HG02943 (cell line): ENCODE measurements at regions not wholly inside any gene's neighbourhood (a gene's known extent, or its start where the extent isn't known, plus 50 kb on each side); places are given as distances from the start of the nearest gene placed in this dataset.
A peak's percentile ranks its signal among the peaks of the same experiment; 100 is the strongest.
"Not testable (repeated sequence)": the region's sequence is repeated elsewhere in the genome, so short reads cannot be mapped to it uniquely, and the experiment has no call there.

Source experiments
- ATAC-seq: cut with Tn5 transposase; IDR thresholded peaks from one replicate; pipeline ENCODE4 v1.9.1; 2021; ENCODE audit warnings: mild to moderate bottlenecking, low read depth, moderate library complexity; ENCODE audit not compliant: unreplicated experiment

DNA sequence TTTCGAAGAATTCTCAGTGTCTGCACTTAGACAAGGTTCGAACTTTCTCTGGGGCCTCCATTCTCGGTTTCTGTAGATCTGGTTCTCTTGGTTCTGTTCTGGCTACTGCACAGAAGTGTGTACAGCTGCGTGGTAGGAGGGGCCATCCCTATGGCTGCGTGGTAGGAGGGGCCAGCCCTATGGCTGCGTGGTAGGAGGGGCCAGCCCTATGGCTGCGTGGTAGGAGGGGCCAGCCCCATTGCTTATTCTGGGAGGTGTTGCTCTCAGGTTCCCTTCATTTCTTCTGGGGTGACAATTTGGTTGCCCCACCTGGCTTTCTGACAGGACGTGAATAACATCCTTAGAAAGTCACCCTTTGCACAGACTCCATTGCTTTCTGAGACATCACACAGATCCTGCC, 65.2 kb upstream of the CHST15 start:
- ATAC-seq: no peak

DNA sequence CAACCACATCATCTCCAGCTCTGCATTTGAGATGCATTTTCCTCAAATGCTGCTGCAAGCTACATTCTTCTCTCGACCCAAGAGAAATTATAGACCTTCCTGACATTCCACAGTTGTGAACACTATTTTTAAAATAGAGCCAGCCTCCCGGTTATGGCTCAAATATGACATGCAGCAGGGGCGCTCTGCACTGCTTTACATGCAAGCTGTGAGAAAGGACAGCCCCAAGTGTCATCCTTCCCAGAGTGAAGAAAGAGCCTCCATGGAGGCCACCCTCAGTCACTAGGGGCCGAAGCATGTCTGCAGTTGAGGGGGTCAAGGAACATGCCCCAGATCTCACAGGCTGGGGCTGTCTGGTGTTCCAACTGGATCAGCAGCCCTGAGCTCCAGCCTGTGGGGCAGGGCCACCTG, 63.9 kb upstream of the CHST15 start:
- no peak for ATAC-seq

DNA sequence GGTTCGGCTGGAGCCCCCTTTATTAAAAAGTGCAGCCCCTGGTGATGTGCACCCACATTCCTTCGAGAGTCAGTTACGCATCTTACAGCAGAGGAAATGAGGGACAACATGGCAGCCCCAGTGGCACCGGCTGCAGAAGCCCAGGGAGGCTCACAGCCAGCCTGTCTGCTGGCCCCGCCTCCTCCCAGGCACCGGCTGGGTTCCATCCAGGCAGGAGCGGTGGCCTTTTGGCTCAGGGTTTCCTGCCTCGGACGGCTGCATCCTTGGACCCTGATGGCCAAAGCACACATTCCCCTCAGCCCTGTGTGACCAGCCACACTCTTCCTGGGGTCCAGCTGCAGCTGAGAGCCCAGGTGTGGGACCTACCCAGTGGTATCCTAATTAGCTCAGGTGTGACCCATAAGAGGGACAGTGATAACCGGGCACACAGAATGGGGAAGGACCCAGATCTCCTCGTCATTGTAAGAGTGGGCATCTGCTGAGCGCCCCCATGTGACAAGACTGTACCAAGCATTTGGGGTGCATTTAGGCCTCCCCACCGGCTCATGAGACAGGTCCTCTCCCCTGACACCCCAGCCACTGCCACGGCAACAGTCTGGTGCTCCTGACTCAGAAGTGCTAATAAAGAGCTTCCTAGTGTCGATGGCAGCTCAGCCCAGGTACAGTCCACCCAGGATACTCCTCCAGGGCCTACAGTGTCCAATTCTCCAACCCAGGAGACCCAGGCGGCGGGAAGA, 63.3 kb upstream of the CHST15 start:
- no peak for ATAC-seq

DNA sequence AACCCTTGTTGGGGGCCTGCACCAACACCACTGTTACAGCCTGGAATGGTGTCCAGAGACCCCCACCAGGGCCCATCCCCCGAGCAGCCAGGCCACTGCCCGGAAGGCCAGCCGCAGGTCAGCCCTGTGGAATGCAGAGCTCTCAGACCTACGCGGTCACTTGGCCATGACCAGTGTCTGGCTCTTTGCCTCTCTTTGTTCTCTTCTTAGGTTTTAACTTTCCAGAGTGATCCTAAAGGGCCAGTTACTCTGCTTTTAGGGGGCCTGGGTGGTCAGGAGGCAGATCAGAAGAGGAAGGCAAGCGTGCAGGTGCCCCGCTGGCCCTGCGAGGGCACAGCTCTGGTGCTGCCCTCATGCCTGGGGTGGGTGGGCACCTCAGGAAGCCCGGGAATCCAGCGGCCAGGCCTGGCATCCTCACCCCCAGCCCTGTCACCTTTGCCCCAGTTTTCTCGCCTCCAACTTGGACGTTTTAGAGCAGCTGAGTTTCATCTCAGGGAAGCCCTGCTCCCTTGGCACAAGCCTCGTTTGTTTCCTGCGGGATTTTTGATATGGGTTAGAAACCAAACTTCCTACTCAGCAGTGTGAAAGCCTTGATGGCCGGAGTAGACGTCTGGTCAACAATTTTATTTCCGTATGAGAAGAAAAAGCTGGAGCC, 62.5 kb upstream of the CHST15 start:
- ATAC-seq: no peak

DNA sequence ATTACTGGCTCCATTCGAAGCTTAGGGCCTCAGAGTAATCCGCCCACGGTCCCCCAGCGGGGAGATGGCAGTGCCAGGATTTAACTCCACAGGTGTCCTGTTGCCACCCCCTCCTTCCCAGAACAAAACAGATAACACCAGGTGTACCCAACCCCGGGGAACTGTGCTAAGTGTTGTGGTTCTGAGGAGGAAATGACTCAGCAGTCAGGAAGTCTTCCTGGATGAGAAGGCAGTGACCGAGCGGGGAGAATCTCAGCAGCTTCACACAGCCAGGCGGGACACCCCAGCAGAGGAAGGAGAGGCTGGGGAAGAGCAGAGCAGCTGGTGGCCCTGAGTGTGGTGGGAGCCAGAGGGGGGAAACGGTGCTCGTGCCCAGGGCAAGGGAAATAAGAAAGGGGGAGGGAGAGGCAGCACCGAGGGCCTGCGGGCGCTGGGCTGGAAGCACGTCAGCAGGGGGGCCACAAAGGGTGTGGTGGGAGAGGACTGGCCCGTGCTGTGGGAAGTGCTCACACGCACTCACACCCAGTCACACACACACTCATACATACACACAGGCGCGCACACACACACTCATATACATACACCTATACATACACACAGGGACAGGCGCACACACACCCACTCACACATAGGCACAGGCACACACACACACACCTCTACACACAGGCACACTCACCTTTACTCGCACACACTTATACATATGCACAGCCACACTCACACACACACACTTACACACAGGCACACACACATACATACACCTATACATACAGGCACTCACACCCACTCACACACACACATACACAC, 59.8 kb upstream of the CHST15 start:
- ATAC-seq: peak; percentile 71

DNA sequence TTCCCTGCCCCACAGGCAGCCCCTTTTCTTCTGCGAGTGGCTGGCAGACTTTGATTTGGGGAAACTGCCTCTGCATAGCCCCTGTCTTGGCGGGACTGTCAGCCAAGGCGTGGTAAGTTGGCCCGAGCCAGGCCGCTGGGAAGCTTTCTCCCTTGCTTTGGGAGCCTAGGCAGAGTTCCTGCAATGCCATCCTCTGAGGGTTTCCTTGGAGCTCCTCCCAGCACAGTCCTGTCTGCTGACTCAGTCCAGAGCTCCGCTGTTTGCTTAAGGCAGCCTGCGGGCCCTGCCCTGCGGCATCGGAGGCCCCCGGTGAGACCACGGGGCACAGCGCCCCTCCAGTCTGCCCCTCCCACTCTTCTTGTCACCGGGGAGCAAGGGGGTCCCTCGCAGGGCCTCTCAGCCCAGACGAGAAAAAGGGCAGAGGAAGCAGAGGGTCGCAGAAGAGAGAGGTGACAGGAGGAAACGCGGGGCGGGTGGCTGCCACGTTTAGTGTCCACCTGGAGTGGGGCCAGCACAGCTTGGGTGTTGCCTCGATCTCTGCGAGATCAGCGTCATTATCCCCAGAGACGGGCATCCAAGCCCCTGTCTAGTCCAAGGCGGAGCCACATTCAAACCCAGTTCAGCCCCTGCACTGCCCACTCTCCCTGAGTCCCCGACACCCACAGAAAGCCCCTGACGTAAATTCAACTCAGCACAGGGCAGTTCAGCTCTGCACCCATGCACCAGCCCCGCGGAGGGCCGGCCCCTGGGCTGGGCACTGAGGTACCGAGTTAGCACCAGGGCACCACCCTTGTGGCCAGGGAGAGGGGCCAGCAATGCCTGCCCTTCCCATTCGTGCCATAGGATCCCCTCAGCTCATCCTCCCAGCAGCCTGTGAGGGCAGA, 59.0 kb upstream of the CHST15 start:
- ATAC-seq: no peak

DNA sequence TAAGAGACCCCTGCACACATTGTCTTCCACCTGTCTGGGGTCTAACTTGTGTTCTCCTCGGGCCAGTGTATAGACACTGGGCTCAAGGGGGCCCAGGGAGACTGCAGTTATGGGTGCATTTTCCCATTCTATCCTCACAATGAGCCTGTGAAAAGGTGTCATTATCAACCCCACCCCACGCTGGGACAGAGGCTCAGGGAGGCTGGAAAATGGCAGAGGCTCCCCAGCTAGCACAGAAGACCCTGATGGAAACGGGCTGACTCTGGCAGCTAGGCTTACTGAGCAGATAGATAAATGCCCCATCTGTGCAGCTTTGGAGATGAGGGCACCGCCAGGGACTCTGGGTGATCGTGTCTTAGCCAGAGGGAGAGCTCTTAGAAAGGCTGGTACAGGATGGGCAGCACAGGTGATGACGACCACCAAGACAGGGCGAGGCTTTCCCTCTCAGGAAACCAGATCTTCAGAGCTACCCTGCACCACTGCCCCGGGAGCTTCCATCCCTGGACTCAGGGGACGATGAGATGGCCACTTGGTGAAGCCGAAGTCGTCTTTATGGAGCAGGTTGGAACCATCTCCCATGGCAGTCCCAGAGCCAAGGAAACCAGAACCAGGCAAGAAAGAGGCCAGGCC, 58.2 kb upstream of the CHST15 start:
- ATAC-seq: no peak

DNA sequence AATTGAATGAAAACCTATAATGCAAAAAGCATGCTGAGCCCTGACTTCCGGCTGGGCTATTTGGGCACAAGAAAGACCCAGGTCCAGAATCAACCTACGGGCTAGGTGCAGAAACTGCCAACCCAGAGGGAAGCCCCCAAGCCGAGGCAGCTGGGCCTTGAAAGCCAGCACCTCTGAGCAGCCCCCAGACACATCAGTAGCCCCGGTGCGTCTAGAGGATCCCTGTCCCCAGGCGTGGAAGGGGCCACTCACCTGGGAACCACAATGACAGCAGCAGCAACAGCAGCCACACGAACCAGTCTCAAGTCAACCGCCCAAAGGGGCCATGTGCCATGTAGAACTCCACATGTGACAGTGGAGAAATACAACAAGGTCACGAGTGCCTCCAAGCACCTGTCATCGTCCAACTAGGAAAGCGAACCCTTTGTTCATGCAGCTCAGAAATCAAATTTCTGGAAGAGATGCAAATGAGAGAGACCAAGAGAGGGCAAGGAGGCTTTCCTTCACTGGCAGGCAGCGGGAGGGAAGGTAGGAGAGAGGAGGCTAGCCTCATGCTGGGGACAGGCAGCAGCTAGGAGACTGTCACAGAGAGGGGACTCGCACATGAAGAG, 57.5 kb upstream of the CHST15 start:
- no peak for ATAC-seq

DNA sequence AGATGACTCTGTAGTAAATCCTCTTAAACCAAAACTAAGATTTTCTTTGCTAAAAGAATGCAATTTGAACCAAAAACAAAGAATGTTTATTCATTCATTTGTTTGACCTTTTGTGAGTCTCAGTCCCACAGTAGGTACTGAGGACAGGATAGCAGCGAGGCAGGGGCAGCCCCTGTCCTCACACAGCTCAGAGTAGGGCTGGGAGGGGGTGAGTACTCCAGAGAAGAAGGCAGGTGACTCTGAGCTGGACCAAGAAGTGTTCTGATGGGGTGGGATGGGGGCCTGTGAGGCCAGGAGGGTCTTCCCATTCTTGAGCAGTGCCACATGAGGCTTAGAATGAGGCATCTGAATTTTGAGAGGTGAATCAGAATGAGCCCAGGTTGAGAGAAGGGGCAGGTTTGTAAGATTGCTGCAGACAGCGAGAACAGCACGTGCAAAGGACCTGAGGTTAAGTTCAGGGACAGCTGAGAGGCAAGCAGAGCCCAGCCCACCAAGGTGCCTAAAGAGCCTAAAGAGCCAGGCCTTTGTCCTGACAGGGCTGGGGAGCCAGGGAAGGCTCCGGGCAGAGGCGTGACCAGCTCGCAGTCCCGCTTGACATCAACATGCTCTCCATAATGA, 56.9 kb upstream of the CHST15 start:
- no peak for ATAC-seq

DNA sequence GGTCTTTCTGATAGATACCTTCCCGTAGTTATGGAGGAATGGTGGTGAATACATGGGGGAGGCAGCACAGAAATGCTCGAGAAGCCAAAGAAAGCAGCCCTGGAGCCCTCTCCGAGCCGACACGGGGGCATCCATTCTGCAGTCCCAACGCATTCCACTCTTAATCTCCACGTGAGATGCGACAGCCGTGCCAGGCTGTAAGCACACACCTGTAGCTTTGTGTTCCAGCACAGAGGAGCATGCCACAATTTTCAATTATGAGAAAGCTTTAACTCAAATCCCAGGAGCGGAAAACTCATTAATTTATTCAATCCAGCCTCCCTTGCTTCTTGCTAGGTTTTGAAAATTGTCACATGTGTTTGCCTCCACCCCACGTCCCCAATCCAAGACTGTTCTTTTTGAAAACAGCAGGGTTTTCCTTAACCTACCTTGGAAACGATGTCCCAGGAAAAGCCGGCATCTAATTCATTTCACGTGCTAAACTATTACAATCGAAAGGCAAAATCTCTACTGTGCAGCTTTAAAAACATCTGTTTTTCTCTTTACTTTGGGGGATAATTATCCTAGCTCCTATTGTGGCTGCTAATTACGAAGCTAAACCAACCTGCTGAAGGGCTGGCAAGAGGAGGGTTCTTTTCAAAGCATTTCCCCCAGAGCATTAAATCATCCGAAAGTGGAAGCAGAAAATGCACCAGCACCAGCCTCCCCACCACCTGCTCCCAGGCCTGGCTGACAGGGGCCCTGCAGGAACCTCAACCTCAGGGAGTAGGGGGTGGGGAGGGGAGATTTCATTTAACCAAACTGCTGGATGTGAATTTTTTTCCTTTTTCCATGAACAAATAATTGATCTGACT, 56.0 kb upstream of the CHST15 start:
- no peak for ATAC-seq

DNA sequence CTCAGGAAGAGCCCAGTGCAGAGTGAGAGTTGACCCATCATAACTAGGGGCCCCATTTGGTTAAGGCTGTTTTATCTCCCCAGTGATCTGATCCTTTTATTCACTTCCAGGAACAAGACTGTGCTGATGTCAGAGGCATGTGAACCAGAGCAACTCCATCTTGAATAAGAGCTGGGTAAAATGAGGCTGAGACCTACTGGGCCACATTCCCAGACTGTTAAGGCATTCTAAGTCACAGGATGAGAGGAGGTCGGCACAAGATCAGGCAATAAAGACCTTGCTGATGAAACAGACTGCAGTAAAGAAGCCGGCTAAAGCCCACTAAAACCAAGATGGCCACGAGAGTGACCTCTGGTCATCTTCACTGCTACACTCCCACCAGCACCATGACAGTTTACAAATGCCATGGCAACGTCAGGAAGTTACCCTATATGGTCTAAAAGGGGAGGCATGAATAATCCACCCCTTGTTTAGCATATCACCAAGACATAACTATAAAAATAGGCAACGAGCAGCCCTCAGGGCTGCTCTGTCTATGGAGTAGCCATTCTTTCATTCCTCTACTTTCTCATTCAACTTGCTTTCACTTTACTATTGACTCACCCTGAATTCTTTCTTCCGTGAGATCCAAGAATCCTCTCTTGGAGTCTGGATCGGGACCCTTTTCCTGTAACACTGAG, 55.3 kb upstream of the CHST15 start:
- ATAC-seq: not testable (repeated sequence)

DNA sequence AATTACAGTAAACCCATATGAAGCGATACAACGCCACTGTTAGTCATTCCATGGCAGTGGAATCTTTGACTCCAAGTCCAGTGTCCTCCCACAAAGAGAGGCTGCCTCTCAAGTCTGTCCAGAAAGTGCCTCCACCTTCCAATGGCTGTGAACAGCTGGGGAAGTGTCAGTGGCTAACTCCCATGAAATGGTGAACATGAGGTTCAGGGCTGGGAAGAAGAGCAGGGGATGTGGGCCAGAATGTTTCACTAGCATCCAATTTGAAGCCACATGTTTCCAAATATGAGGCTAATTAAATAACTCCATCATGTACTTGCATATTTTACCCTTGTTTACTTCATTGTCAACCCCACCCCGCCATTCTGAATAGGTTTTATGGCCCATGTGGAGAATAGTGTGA, 53.1 kb upstream of the CHST15 start:
- ATAC-seq: no peak

DNA sequence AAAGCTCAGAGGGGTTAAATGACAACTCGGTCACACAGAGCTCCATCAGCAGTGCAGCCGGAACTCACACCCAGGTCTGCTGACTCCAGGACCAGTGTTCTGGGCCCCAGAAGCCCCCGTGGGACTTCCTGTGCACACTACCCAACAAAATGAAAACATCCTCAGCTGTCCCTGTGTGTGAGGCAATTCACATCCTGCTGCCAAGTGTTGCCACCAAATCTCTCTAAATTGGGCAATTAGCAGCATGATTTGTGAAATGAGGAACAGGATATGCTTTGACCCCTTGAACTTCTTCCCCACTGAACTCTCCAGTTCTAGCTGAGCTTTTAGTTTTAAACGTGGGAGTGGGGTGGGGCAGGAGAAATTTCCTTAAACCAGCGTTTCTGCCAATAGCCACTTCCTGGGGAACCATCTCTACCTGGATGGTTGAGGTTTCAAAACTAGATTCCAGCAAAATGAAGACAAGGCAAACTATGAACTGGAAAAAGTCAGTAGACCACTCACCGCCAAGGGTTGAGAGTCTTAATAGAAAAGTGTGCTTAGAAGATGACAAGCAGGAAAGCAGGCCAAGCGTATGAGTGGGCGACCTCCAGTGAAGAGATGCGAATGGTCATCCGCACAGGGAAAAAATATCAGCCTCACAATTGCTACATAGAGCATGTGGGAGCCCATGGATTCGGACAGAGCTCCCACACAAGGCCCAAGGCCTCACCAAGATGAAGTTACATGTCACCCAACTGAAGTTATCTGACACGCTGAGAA, 51.9 kb upstream of the CHST15 start:
- no peak for ATAC-seq

DNA sequence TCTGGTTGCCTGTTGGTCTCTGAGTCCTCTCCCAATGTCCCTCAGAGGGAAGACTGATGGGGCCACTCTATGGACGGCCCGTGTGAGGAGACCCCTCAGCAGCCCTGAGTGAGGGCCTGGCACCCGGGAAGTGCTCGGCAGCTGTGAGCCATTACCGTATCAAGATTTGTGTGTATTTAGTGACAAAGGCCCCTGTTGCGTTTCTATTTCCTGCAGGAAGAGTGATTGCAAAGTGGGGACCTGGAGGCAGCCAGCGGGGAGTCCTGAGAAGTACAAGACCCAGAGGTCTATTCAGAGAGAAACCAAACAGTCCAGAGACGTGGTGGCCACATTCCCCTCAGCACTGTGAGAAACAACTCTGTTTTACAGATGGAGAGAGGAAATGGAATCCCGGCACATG, 51.1 kb upstream of the CHST15 start:
- no peak for ATAC-seq

DNA sequence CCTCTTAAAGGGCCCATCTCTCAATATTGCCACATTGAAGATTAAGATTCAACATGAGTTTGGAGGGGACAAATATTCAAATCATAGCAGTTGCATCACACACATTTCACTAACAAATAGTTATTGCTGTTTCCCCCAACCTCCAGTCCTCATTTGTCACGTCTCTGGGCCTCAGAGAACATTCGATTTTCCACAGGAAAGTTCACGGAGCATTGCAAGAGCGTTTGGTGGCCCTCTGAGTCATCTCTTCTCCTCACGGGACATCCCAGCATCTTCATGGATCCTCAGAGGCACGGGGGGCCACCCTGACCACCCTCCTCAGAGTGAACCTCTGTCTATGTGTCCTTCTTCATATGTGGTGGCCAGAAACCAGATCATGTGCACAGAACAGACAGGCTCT, 50.3 kb upstream of the CHST15 start:
- no peak for ATAC-seq
